HG03442 (cell line): ENCODE measurements at regions not wholly inside any gene's neighbourhood (a gene's known extent, or its start where the extent isn't known, plus 50 kb on each side); places are given as distances from the start of the nearest gene placed in this dataset.
A peak's percentile ranks its signal among the peaks of the same experiment; 100 is the strongest.

ENCODE experiments used
- ATAC-seq: cut with Tn5 transposase; IDR thresholded peaks from one replicate; pipeline ENCODE4 v1.9.1; 2021; ENCODE audit warnings: mild to moderate bottlenecking, moderate library complexity; ENCODE audit not compliant: unreplicated experiment

GRCh38 chr18:6465281-6465680 lies 50.6 kb upstream of the L3MBTL4 start:
- ATAC-seq = no peak

DNA sequence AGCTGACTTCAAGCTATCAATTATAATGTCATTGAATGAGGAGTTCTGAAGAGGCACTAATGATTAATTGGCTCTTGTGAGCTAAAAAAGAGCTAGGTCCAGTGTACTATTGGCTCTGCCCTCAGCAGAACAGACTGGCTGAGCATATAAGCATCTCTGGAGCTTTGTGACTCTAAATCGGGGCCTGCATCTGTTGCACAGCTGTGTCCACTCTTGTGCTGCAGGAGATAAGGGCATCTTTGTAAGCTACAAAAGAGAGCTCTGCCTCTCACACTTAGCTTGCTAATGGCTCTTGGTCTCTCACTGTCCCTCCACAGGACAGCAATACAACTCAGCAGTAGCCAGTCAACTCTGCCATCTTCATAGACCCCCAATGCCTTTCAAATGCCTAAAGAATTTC lies 61.5 kb upstream of the L3MBTL4 start:
- ATAC-seq = no peak

GRCh38 chr18:6476880-6477279 lies 62.2 kb upstream of the L3MBTL4 start:
- ATAC-seq = no peak

GRCh38 chr18:6478121-6478520 lies 63.4 kb upstream of the L3MBTL4 start:
- ATAC-seq = no peak

DNA sequence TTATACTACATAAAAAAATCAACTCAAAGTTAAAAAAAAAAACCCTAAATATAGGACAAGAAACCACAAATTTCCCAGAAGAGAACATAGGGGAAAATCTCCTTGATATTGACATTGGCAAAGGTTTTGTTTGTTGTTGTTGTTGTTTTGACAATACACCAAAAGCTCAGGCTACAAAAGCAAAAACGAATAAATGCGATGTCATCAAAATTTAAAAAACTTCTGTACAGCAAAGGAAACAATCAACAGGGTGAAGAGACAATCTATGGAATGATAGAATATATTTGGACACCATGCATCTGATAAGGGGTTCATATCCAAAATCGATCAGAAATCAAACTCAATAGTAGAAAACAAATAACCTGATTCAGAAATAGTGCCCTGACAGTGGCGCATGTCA lies 65.0 kb upstream of the L3MBTL4 start:
- ATAC-seq = no peak

DNA sequence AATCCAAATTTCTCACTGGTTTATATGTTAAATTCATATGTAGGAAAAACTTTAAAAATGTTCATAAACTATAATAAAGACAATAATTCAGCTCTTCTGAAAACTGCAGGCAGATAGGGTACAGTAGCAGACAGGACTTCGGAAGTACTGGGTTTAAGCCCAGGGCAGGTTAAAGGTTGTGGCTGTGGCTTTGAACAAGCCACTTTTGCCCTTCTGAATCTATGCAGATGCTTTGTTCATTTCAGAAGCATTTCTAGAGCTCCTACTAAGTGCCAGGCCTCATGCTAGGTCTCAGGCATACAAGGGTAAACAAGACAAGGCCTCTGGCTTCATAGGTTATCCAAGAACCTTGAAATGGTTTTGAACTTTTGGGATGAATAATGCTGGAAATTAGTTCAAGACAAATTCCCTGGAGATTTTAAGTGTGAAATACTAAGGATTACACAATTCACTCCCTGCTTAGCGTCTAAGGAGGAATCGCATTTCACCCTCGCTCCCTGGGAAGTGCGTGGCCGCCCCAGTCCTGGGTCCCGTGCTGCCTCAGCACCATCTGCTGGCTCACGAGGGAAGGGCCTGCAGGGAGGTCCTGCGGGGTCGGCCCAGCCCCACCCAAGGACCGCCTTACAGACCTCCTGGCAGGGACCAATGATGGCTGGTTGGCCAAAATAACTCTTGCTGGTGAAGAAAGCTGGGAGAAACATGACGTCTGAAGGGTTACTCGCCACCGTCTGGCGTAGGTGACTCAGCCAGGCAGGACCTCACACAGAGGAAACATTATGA lies 67.7 kb upstream of the L3MBTL4 start:
- peak; percentile 82 for ATAC-seq

- no peak for ATAC-seq
Measured at GRCh38 chr18:6484659-6485058, 69.9 kb upstream of the L3MBTL4 start.

GRCh38 chr18:6486313-6486712 lies 71.6 kb upstream of the L3MBTL4 start:
- ATAC-seq = no peak

DNA sequence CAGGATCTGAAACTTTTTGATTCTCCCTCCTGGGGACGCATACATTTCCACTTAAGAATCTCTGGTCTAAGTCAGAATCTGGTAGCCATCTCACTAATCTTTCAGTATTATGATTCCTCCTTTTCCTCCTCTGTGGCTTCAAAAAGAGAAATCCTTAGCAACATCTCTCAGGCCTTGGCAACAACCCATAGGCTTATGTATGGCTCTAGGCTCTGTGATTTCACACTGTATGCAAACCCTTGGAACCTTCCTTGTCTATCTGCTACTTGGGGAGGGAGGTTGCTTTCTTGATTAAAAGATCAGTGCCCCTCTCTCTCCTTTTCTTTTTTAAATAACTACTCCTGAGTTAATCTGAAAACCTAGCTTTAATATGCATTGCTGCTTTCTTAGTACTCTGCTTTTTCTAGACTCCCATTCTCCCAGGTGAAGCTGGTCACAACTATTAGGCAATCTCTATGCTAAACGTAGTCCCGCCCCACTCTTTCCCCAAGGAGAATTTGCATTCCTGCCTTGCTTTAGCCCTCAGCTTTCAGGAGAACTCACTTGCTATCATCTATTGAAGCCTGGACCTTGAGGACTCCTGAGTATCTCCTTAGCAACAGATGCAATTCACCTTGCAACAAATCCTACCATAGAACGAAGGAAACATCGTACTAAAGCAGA lies 72.2 kb upstream of the L3MBTL4 start:
- ATAC-seq = no peak

DNA sequence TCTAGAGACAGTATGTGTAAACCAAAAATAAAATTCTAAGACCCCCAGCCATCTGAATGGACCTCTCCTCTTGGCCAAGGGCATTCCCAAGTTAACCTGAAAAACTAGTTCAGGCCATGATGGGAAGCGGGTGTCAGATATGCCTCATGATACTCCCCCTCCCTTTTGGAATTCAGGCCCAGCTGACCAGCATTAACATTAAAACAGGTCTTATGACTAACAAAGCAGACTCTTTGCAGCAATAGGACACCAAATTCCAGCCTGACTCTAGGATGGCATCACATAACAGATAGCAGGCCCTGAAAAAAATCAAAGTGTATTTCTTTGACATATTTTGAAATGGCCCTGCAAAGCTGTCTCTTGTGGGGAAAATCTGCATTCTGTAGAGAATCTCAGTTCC lies 73.3 kb upstream of the L3MBTL4 start:
- no peak for ATAC-seq

- ATAC-seq = no peak
Measured at GRCh38 chr18:6488956-6489355, 74.2 kb upstream of the L3MBTL4 start.

DNA sequence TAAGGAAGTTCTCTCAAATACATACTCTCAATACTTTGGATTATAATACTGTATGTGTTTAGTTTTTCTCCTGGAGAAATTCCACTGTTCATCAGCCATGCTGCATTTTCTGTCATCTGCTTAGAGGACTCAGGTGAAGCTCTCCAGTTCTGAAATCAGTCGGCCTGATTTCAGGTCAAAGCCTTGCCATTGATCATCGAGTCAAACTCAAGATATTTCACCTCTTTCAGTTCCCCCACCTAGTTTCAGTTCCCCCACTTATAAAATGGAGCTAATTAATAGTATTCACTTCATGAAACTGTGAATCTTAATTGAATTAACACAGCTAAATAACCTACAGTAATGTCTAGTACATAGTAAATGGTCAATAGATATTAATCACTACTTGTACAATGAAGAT lies 75.3 kb upstream of the L3MBTL4 start:
- ATAC-seq = no peak

DNA sequence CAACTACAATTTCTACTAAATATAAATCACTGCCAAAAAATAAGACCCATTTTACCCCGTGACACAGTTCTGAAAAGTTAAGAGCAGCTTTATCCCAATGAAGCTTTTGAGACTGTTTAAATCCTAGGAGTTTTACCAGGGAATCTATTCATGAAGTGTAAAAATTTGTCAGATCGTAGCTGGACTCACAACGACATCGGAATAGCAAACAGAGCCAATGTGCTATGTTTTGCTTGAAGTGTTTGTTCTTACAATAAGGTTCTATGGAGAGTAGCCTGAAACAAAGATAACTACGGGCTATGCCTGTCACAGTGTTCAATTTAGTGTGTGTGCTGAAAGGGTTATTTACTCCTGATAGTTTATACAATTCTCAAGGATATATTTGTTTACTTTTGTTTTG lies 78.5 kb upstream of the L3MBTL4 start:
- ATAC-seq = no peak

DNA sequence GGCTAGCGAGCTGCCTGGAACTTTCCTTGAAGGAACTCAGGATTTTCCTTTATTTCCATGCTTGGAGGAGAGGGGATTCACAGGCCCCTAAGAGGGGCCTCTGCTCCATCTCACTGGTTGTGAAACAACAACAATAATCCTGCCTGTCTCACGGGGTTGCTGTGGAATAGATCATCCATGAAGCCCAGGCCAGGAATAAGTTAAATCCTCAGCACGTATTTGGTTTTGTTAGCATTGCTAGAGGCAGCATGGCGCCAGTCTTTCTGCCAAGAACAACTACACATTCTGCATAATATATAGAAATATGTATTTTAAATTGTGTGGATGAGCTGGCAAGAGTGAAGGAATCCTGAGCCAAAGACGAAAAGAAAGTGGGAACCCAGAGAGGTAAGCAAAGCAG lies 80.8 kb upstream of the L3MBTL4 start:
- ATAC-seq = no peak

GRCh38 chr18:6497543-6497942 lies 82.8 kb upstream of the L3MBTL4 start:
- ATAC-seq = no peak

GRCh38 chr18:6498289-6498856 lies 83.7 kb upstream of the L3MBTL4 start:
- no peak for ATAC-seq

DNA sequence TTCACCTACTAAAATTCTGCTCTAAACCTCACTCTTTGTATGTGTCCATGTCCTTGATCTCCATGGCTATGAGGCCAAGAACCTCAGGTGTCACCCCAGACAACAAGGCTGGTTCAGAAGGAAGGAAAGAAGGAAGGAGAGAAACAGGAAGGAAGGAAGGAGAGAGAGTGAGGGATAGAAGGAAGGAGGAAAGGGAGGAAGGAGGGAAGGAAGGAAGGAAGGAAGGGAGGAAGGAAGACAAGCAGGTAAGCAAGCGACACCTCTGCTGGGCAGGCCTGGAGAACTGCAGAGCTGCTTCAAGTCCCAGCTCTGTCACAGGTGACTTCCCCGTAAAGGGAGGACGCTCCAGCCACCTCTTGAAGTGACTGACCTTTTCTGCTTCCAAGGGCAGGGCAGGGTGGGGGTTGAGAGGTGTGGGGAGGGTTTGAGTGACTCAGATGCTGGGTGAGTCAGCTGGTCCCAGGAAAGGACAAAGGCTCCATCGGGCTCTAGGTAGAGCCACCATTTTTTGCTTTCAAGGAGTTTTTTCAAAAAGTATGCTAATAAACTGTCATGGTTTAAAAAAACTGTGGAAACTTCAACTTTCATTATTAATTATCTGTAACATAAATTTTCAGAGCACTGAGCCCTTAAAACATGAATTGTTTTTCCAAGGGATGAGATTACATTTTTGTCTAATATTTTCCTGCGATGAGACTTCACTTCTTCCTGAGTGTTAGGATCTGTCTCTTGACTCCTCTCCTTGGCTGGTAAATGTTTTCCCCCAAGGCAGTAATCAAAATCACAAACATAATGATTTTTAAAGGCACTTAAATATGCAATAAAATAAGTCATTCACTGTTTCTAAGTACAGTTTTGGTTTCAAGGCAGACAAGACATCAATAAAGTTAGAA lies 90.1 kb upstream of the L3MBTL4 start:
- ATAC-seq = no peak

DNA sequence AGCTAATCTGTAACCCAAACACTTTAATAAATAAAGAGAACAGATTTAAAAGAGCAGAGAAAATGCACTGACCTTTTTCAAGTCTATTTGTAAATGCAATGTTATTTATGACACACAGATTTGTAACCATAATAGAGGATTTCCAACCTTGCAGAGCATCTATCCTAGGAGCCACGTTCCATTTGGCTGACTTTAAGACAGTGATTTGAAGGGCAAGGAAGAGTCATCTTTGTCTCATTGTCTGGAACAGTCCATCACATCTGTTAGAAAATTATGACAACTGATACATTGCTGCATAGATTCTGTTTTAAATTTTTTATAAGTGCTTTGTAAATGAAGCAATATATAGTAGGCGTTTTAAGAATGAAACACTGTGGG lies 90.8 kb upstream of the L3MBTL4 start:
- ATAC-seq = no peak

- ATAC-seq = no peak
Measured at GRCh38 chr18:6509417-6509816, 94.7 kb upstream of the L3MBTL4 start.

DNA sequence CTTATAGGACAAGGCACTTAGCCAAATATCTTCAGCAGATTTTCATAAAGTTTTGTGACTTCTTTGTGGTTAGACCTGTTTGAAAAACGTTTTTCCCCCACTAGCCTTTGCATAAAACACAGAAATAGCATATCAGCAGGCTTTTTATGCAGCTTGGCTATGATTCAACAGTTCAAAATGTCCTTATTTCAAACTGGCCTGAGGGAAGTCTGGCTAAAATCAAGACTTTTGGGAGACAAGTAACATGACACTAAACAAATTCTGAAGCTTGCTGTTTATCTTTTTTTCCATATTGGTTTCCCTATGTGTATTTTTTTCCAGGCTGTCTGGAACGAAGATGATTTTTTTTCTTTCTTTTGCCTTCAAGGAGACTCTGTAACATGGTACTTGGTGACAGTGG lies 95.1 kb upstream of the L3MBTL4 start:
- ATAC-seq = no peak

DNA sequence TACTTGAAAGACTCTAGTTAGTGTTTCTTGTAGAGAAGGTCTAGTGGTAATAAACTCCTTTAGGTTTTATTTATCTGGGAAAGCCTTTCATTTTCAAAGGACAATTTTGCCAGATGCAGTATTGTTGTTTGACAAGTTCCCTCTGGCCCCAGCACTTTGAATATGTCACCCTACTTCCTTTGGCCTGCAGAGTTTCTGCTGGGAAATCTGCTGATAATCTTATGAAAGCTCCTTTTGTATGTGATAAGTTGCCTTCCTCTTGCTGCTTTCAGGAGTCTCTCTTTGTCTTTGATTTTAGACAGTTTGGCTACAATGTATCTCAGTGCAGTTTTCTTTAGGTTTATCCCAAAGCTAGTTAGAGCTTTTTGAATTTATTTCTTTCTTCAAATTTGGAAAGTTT lies 106.2 kb upstream of the L3MBTL4 start:
- no peak for ATAC-seq
